ENCODE measurements at regions not wholly inside any gene's neighbourhood (a gene's known extent, or its start where the extent isn't known, plus 50 kb on each side); places are given as distances from the start of the nearest gene placed in this dataset.

DNA sequence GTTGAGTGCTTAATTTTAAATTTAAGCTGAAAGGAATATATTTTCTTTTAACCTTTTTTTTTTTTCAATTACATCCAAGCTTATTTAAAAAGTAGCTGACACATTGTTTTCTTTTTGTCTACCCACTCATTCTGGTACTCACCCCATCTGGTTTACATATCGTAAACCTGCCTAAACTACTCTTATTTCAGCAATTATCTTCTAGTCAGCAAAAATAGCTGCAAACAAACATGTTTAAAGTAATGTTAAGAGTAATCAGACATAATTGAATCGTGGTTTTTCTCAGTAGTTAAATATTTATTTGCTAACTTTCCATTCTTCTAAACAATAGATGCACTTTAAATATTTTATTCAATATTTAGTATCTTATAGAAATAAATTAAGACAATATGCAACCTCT is 492.7 kb upstream of the MGAT4C start:
- CTCF ChIA-PET = no interaction called here
- no peak for DNase-seq
- POLR2A ChIA-PET = no interaction called here

DNA sequence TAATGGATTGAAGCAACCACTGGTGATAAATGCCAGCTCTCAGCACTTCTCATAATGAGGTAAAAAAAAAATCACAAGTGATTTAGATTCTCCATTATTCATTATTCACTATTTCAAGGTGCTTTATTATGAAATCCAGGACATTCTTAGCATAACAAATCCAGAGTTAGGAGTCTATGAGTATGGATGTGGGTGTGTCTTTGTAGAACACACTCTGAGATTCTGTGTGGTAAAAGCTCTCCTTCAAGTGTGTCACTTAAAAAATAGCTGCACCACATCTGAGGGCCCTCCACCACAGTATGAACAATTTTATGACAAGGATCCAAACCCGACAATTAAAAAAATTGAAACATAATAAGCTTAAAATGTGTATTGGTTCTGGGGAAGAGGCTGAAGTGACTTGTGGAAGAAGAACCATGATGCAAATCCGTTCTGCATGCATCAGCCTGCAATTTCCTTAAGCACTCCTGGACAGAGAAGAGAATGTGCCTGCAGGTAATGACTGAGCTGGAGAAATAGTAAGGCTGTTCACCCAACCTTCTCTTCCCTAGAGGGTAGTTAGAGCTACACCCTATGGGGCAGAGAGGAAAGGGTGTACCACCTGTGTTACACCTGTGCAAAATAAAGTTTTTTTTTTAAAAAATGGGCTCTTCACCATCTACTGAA is 488.5 kb upstream of the MGAT4C start:
- 91% methylated on average over 1 of the region's 2 CpGs for WGBS (ENCODE audit: insufficient coverage)
- H3K27ac ChIP-seq (ENCODE audit: insufficient read depth in 1 of 2, low read depth in 1 of 2, low read length in 2 of 2, poor library complexity in 1 of 2, severe bottlenecking in 2 of 2) = no peak overlapping the region
- no peaks in the 10 kb centered on the region for H3K27me3 ChIP-seq (replicated peaks in 2 of 5; ENCODE audit: control insufficient read depth in 4 of 5, insufficient read depth in 5 of 5, low read length in 4 of 5)
- no peak for DNase-seq
- no peaks in the 10 kb centered on the region for H3K36me3 ChIP-seq (ENCODE audit: control insufficient read depth in 4 of 4, insufficient read depth in 4 of 4, low read length in 3 of 4)
- no peaks in the 10 kb centered on the region for H3K4me1 ChIP-seq (ENCODE audit: control extremely low read depth in 1 of 4, control insufficient read depth in 4 of 4, insufficient read depth in 4 of 4, low read length in 3 of 4)
- H3K4me3 ChIP-seq (ENCODE audit: control insufficient read depth in 1 of 7, extremely low read depth in 1 of 7, insufficient read depth in 4 of 7, low read depth in 2 of 7, low read length in 6 of 7) = no peak overlapping the region
- no peaks in the 10 kb centered on the region for H3K9me3 ChIP-seq (ENCODE audit: control extremely low read depth in 1 of 5, control insufficient read depth in 4 of 5, insufficient read depth in 2 of 5, low read depth in 1 of 5, low read length in 4 of 5)
- CTCF ChIA-PET = no interaction called here
- POLR2A ChIA-PET = no interaction called here

More for the DNA sequence above, 492.7 kb upstream of the MGAT4C start:
- H3K9me3 ChIP-seq (ENCODE audit: control extremely low read depth in 1 of 5, control insufficient read depth in 4 of 5, insufficient read depth in 2 of 5, low read depth in 1 of 5, low read length in 4 of 5) = no peaks in the 10 kb centered on the region
- H3K27ac ChIP-seq (ENCODE audit: insufficient read depth in 1 of 2, low read depth in 1 of 2, low read length in 2 of 2, poor library complexity in 1 of 2, severe bottlenecking in 2 of 2) = no peak overlapping the region
- H3K4me3 ChIP-seq (ENCODE audit: control insufficient read depth in 1 of 7, extremely low read depth in 1 of 7, insufficient read depth in 4 of 7, low read depth in 2 of 7, low read length in 6 of 7) = no peak overlapping the region
- WGBS (ENCODE audit: insufficient coverage) = no CpG with 5 or more reads among the region's 2 CpGs
- no peaks in the 10 kb centered on the region for H3K4me1 ChIP-seq (ENCODE audit: control extremely low read depth in 1 of 4, control insufficient read depth in 4 of 4, insufficient read depth in 4 of 4, low read length in 3 of 4)
- no peaks in the 10 kb centered on the region for H3K27me3 ChIP-seq (replicated peaks in 2 of 5; ENCODE audit: control insufficient read depth in 4 of 5, insufficient read depth in 5 of 5, low read length in 4 of 5)
- no peaks in the 10 kb centered on the region for H3K36me3 ChIP-seq (ENCODE audit: control insufficient read depth in 4 of 4, insufficient read depth in 4 of 4, low read length in 3 of 4)

DNA sequence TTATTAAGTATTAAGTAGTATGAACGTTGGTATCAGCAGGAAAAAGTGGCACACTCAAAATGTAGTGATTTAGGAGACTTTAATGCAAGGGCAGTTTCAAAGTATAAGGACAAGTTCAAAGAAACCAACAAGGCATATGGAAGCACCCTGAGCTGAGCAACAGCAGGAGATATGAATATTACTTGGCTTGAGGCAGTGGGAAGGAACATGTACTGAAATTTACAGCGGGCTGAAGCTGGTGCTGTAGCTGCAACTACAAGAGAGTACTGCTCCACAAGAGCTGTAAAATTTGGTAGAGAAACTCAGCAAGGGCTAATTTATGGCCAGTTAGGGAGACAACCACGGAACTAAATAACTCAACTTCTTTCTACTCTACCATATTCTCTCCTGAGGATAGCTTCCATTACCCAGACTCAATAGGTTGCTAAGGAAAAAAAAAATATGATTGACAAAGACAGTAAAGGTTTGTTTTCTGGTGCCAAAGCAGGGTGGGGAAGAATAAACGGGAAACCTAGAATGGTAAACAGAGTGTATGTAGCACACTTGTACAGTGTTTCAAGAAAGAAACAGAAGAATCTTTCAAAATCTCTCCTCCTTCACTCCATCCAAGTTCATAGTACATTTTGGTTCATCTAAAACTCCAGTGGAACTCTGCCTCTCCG is 487.8 kb upstream of the MGAT4C start:
- no peak for DNase-seq
- WGBS (ENCODE audit: insufficient coverage) = 76% methylated on average over 2 of the region's 5 CpGs
- no peak overlapping the region for H3K27ac ChIP-seq (ENCODE audit: insufficient read depth in 1 of 2, low read depth in 1 of 2, low read length in 2 of 2, poor library complexity in 1 of 2, severe bottlenecking in 2 of 2)
- no peaks in the 10 kb centered on the region for H3K36me3 ChIP-seq (ENCODE audit: control insufficient read depth in 4 of 4, insufficient read depth in 4 of 4, low read length in 3 of 4)
- H3K4me1 ChIP-seq (ENCODE audit: control extremely low read depth in 1 of 4, control insufficient read depth in 4 of 4, insufficient read depth in 4 of 4, low read length in 3 of 4) = no peaks in the 10 kb centered on the region
- H3K9me3 ChIP-seq (ENCODE audit: control extremely low read depth in 1 of 5, control insufficient read depth in 4 of 5, insufficient read depth in 2 of 5, low read depth in 1 of 5, low read length in 4 of 5) = no peaks in the 10 kb centered on the region
- no peak overlapping the region for H3K4me3 ChIP-seq (ENCODE audit: control insufficient read depth in 1 of 7, extremely low read depth in 1 of 7, insufficient read depth in 4 of 7, low read depth in 2 of 7, low read length in 6 of 7)
- no peaks in the 10 kb centered on the region for H3K27me3 ChIP-seq (replicated peaks in 2 of 5; ENCODE audit: control insufficient read depth in 4 of 5, insufficient read depth in 5 of 5, low read length in 4 of 5)
- ChIA-PET CTCF (no interaction called here), POLR2A (no interaction called here)

DNA sequence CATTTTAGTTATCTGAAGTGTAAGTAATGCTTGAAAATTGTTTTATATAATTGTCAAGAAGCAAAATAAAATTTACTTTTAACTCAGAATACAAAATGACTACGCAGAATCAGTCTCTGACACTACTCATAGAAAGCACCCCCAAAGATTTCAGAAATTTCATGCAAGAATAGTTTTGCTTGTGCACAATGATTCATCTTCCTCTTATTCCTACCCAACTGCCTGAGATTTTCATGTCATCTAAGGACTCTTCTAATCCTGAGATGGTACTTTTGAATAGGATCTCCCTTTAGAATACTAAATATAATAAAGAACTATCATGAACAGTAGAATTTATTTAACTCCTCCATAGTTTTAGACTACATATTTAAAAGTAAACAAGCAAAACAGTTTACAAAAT is 485.3 kb upstream of the MGAT4C start:
- no peak overlapping the region for H3K27ac ChIP-seq (ENCODE audit: insufficient read depth in 1 of 2, low read depth in 1 of 2, low read length in 2 of 2, poor library complexity in 1 of 2, severe bottlenecking in 2 of 2)
- WGBS (ENCODE audit: insufficient coverage) = no CpG with 5 or more reads among the region's 1 CpG
- H3K27me3 ChIP-seq (replicated peaks in 2 of 5; ENCODE audit: control insufficient read depth in 4 of 5, insufficient read depth in 5 of 5, low read length in 4 of 5) = no peaks in the 10 kb centered on the region
- DNase-seq = no peak
- H3K4me1 ChIP-seq (ENCODE audit: control extremely low read depth in 1 of 4, control insufficient read depth in 4 of 4, insufficient read depth in 4 of 4, low read length in 3 of 4) = no peaks in the 10 kb centered on the region
- no peak overlapping the region for H3K4me3 ChIP-seq (ENCODE audit: control insufficient read depth in 1 of 7, extremely low read depth in 1 of 7, insufficient read depth in 4 of 7, low read depth in 2 of 7, low read length in 6 of 7)
- H3K36me3 ChIP-seq (ENCODE audit: control insufficient read depth in 4 of 4, insufficient read depth in 4 of 4, low read length in 3 of 4) = no peaks in the 10 kb centered on the region
- H3K9me3 ChIP-seq (ENCODE audit: control extremely low read depth in 1 of 5, control insufficient read depth in 4 of 5, insufficient read depth in 2 of 5, low read depth in 1 of 5, low read length in 4 of 5) = no peaks in the 10 kb centered on the region
- CTCF ChIA-PET = no interaction called here
- POLR2A ChIA-PET = no interaction called here

DNA sequence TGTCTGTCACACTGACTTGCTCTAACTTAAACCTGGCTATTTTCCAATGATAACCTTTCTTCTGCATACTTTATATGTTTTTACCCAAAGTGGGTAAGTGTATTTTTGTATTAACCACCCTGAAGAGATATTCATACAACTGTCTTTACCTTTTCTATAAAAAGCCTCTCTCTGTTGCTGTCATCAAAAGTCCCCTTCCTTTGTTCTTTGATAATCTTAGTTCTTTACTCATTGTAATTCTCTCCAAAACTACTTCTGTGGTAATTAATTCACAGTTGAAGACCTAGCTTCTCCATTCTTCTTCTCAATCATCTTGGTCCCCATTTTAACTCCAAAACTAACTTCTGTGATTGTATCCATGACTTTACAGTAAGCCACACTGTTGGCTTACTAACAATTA is 479.7 kb upstream of the MGAT4C start:
- Histone ChIP-seq H3K27ac (ENCODE audit: insufficient read depth in 1 of 2, low read depth in 1 of 2, low read length in 2 of 2, poor library complexity in 1 of 2, severe bottlenecking in 2 of 2) (no peak overlapping the region), H3K27me3 (replicated peaks in 2 of 5; ENCODE audit: control insufficient read depth in 4 of 5, insufficient read depth in 5 of 5, low read length in 4 of 5) (no peaks in the 10 kb centered on the region), H3K36me3 (ENCODE audit: control insufficient read depth in 4 of 4, insufficient read depth in 4 of 4, low read length in 3 of 4) (no peaks in the 10 kb centered on the region), H3K9me3 (ENCODE audit: control extremely low read depth in 1 of 5, control insufficient read depth in 4 of 5, insufficient read depth in 2 of 5, low read depth in 1 of 5, low read length in 4 of 5) (no peaks in the 10 kb centered on the region), H3K4me1 (ENCODE audit: control extremely low read depth in 1 of 4, control insufficient read depth in 4 of 4, insufficient read depth in 4 of 4, low read length in 3 of 4) (no peaks in the 10 kb centered on the region), H3K4me3 (ENCODE audit: control insufficient read depth in 1 of 7, extremely low read depth in 1 of 7, insufficient read depth in 4 of 7, low read depth in 2 of 7, low read length in 6 of 7) (no peak overlapping the region)
- DNase-seq = no peak
- ChIA-PET CTCF (no interaction called here), POLR2A (no interaction called here)

DNA sequence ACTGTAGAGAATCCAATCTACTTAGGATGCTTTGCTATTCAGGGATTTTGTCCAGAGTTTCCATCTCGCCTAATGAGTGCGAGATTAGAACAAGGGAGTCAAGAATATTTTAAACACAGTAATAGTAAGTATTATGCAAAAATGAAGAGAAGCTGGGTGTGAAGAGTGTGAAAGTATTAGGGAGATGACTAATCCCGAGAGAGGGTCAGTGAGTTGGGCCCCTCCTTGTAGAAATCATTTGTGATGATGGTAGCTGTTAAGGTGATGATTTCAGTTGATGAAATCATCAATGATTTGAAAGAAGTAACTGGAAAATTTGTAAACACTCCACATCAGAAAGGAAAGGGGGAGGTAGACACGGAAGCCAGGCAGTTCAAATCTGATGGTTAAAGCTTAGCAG is 478.9 kb upstream of the MGAT4C start:
- Histone ChIP-seq H3K4me1 (ENCODE audit: control extremely low read depth in 1 of 4, control insufficient read depth in 4 of 4, insufficient read depth in 4 of 4, low read length in 3 of 4) (no peaks in the 10 kb centered on the region), H3K27ac (ENCODE audit: insufficient read depth in 1 of 2, low read depth in 1 of 2, low read length in 2 of 2, poor library complexity in 1 of 2, severe bottlenecking in 2 of 2) (no peak overlapping the region), H3K27me3 (replicated peaks in 2 of 5; ENCODE audit: control insufficient read depth in 4 of 5, insufficient read depth in 5 of 5, low read length in 4 of 5) (no peaks in the 10 kb centered on the region), H3K9me3 (ENCODE audit: control extremely low read depth in 1 of 5, control insufficient read depth in 4 of 5, insufficient read depth in 2 of 5, low read depth in 1 of 5, low read length in 4 of 5) (no peaks in the 10 kb centered on the region), H3K36me3 (ENCODE audit: control insufficient read depth in 4 of 4, insufficient read depth in 4 of 4, low read length in 3 of 4) (no peaks in the 10 kb centered on the region), H3K4me3 (ENCODE audit: control insufficient read depth in 1 of 7, extremely low read depth in 1 of 7, insufficient read depth in 4 of 7, low read depth in 2 of 7, low read length in 6 of 7) (no peak overlapping the region)
- DNase-seq = no peak
- POLR2A ChIA-PET = no interaction called here
- CTCF ChIA-PET = no interaction called here
- WGBS (ENCODE audit: insufficient coverage) = 100% methylated on average over 1 of the region's 4 CpGs

DNA sequence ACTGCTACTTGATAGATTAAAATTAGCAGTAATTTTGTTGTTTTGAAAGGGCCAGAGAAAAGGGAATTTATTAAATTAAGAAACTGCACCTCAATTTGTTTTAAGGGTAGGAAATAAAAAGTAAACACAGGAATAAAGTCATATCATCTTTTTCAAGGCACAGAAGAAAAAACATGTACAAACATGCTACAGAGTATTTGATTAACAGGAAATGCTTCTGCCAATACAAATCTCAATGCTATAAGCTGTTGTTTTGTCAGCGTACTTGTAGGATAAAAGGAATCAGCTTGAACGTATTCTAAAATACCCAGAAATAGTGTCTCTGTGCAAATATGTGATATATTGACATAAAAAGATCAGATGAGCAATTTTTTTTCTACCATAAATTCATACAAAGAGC is 474.0 kb upstream of the MGAT4C start:
- no CpG with 5 or more reads among the region's 2 CpGs for WGBS (ENCODE audit: insufficient coverage)
- Histone ChIP-seq H3K4me3 (ENCODE audit: control insufficient read depth in 1 of 7, extremely low read depth in 1 of 7, insufficient read depth in 4 of 7, low read depth in 2 of 7, low read length in 6 of 7) (no peak overlapping the region), H3K4me1 (ENCODE audit: control extremely low read depth in 1 of 4, control insufficient read depth in 4 of 4, insufficient read depth in 4 of 4, low read length in 3 of 4) (no peaks in the 10 kb centered on the region), H3K27me3 (replicated peaks in 2 of 5; ENCODE audit: control insufficient read depth in 4 of 5, insufficient read depth in 5 of 5, low read length in 4 of 5) (no peaks in the 10 kb centered on the region), H3K36me3 (ENCODE audit: control insufficient read depth in 4 of 4, insufficient read depth in 4 of 4, low read length in 3 of 4) (no peaks in the 10 kb centered on the region), H3K27ac (ENCODE audit: insufficient read depth in 1 of 2, low read depth in 1 of 2, low read length in 2 of 2, poor library complexity in 1 of 2, severe bottlenecking in 2 of 2) (no peak overlapping the region), H3K9me3 (ENCODE audit: control extremely low read depth in 1 of 5, control insufficient read depth in 4 of 5, insufficient read depth in 2 of 5, low read depth in 1 of 5, low read length in 4 of 5) (no peaks in the 10 kb centered on the region)
- DNase-seq = no peak
- CTCF ChIA-PET = no interaction called here
- POLR2A ChIA-PET = no interaction called here

Data from common myeloid progenitor, CD34-positive (primary cell).